ENCODE measurements at regions not wholly inside any gene's neighbourhood (a gene's known extent, or its start where the extent isn't known, plus 50 kb on each side); places are given as distances from the start of the nearest gene placed in this dataset.

DNA sequence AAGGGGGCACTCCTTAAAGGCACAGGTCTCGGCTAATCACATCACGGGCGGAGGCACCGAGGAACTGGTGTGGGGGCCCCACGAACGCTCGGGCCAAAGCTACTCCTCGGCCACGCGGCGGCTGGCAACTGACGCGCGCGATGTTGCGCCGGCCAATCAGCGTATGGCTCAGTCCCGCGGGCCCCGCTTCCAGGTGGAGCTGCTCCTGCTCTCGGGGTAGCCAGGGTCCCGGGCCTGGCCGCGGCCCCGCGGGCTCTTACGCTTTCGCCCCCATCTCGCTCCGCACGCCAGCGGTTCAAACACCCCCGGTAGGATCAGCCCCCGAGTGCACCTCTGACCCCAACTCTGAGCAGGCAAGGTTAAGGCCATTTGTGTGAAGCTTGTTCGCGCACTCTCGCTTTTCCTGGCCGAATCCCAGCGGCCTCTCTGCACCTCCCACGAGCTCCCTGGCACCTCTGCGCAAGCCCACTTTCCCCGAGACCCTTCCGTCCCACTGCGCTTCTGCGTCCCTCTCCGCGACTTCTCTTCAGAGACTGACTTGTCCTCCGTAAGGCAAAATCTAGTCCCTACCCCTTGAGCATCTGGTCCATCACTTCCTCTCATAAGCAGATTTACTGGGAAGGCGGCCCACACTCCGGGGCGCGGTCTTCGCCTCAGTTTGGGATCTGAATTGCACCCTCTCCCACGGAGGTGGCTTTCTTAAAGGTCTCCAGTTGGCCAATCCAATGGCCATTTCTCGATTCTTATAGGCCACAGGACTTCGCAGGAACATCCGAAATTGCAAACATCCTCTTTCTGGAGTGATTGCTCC, 200.9 kb upstream of the TBX20 start:
- no peaks in the 10 kb centered on the region for H3K4me1 ChIP-seq (ENCODE audit: control insufficient read depth, extremely low read depth, insufficient read depth, low read length)
- H3K79me2 ChIP-seq (ENCODE audit: control insufficient read depth, insufficient read depth, low read length), result no peaks in the 10 kb centered on the region
- H4K20me1 ChIP-seq (ENCODE audit: control insufficient read depth, extremely low read depth, insufficient read depth, low read length), result no peaks in the 10 kb centered on the region
- no peak overlapping the region for H3K9ac ChIP-seq (ENCODE audit: insufficient read depth, low read length)
- H3K27me3 ChIP-seq (ENCODE audit: control insufficient read depth, insufficient read depth, low read length), result no peaks in the 10 kb centered on the region
- no peak overlapping the region for H2AFZ ChIP-seq (ENCODE audit: low read length)
- H3K27ac ChIP-seq (ENCODE audit: insufficient read depth, low read length), result no peak overlapping the region
- no peak for TF ChIP-seq EZH2 (IDR thresholded peaks at IDR 0.05; ENCODE audit: low read length, missing control alignments)
- TF ChIP-seq, protein P1, sequence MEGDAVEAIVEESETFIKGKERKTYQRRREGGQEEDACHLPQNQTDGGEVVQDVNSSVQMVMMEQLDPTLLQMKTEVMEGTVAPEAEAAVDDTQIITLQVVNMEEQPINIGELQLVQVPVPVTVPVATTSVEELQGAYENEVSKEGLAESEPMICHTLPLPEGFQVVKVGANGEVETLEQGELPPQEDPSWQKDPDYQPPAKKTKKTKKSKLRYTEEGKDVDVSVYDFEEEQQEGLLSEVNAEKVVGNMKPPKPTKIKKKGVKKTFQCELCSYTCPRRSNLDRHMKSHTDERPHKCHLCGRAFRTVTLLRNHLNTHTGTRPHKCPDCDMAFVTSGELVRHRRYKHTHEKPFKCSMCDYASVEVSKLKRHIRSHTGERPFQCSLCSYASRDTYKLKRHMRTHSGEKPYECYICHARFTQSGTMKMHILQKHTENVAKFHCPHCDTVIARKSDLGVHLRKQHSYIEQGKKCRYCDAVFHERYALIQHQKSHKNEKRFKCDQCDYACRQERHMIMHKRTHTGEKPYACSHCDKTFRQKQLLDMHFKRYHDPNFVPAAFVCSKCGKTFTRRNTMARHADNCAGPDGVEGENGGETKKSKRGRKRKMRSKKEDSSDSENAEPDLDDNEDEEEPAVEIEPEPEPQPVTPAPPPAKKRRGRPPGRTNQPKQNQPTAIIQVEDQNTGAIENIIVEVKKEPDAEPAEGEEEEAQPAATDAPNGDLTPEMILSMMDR (conservative IDR thresholded peaks at IDR 0.05 in 1 of 2, IDR thresholded peaks at IDR 0.05 in 1 of 2; ENCODE audit: low read depth in 1 of 2, low read length in 2 of 2), result no peak
- no peak for DNase-seq (ENCODE audit: low read depth in 2 of 2)
- H3K4me3 ChIP-seq (replicated peaks in 1 of 4; ENCODE audit: control extremely low read depth in 1 of 4, insufficient read depth in 1 of 4, low read depth in 3 of 4, low read length in 4 of 4), result no peak overlapping the region
- H3K36me3 ChIP-seq (ENCODE audit: control insufficient read depth, insufficient read depth, low read length), result no peaks in the 10 kb centered on the region
- no peaks in the 10 kb centered on the region for H3K9me3 ChIP-seq (ENCODE audit: control insufficient read depth, insufficient read depth, low read depth, low read length)
- no peak overlapping the region for H3K4me2 ChIP-seq (ENCODE audit: extremely low read depth, insufficient read depth, low read length)

DNA sequence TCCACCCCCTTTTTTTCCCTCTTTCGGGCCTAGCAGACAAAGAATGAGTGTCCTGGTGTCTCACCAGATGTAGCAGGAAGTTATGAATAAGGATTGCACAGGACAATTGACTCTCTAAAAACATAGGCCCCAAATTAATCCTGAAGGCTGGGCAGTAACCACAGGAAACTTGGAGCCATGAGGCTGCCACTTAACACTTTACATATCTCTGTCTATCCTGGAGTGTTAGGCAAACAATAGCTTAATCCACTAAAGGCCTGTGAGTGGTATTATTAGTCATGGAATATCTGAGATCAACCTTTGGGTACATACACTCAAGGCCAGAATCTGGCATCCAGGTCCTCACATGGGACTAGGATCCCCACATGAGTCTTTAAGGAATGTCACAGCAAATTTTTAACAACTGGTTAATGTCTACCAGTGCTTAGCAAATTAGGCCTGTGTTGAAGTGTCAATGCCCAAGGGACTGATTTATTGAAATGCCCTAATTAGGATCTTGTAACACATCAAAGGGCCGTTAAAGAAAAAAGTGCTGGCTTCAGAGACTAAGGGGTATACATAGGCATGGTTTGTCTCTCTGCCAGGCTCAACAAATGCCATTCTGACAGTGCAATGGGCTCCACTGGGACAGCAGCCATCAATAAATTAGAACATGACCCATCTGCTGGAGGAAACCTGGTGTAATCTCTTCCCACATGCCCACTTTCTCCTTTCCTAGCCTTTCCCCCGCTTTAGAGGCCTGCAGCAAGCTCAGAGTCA, 196.7 kb upstream of the TBX20 start:
- Histone ChIP-seq H3K27ac (ENCODE audit: insufficient read depth, low read length) (no peak overlapping the region), H3K27me3 (ENCODE audit: control insufficient read depth, insufficient read depth, low read length) (no peaks in the 10 kb centered on the region), H3K9me3 (ENCODE audit: control insufficient read depth, insufficient read depth, low read depth, low read length) (no peaks in the 10 kb centered on the region), H4K20me1 (ENCODE audit: control insufficient read depth, extremely low read depth, insufficient read depth, low read length) (no peaks in the 10 kb centered on the region), H3K36me3 (ENCODE audit: control insufficient read depth, insufficient read depth, low read length) (no peaks in the 10 kb centered on the region), H2AFZ (ENCODE audit: low read length) (no peak overlapping the region), H3K4me2 (ENCODE audit: extremely low read depth, insufficient read depth, low read length) (no peak overlapping the region), H3K79me2 (ENCODE audit: control insufficient read depth, insufficient read depth, low read length) (no peaks in the 10 kb centered on the region), H3K4me1 (ENCODE audit: control insufficient read depth, extremely low read depth, insufficient read depth, low read length) (no peaks in the 10 kb centered on the region), H3K4me3 (replicated peaks in 1 of 4; ENCODE audit: control extremely low read depth in 1 of 4, insufficient read depth in 1 of 4, low read depth in 3 of 4, low read length in 4 of 4) (no peak overlapping the region), H3K9ac (ENCODE audit: insufficient read depth, low read length) (no peak overlapping the region)
- TF ChIP-seq, protein P1 (conservative IDR thresholded peaks at IDR 0.05 in 1 of 2, IDR thresholded peaks at IDR 0.05 in 1 of 2; ENCODE audit: low read depth in 1 of 2, low read length in 2 of 2), result no peak
- no peak for TF ChIP-seq EZH2 (IDR thresholded peaks at IDR 0.05; ENCODE audit: low read length, missing control alignments)
- no peak for DNase-seq (ENCODE audit: low read depth in 2 of 2)

DNA sequence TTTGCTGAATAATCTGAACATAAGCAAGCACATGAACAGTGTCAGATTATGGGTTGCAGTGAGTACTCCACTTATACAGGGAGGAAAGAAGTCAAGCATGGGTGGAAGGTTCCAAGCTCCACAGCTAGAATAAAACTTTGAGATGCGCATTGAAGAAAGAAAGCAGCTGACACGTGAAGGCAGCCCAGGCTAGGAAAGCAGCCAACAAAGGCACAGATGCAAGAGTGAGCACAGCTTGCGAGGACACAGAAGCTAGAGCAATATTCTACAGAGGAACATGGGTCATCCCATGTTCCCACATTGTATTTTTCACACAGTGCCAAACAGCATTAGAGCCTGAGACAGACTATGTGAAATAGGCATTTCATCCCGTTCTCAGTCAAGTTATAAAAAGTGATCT, 194.6 kb upstream of the TBX20 start:
- Histone ChIP-seq H3K36me3 (ENCODE audit: control insufficient read depth, insufficient read depth, low read length) (no peaks in the 10 kb centered on the region), H3K4me1 (ENCODE audit: control insufficient read depth, extremely low read depth, insufficient read depth, low read length) (no peaks in the 10 kb centered on the region), H3K4me3 (replicated peaks in 1 of 4; ENCODE audit: control extremely low read depth in 1 of 4, insufficient read depth in 1 of 4, low read depth in 3 of 4, low read length in 4 of 4) (no peak overlapping the region), H3K27me3 (ENCODE audit: control insufficient read depth, insufficient read depth, low read length) (no peaks in the 10 kb centered on the region), H3K9me3 (ENCODE audit: control insufficient read depth, insufficient read depth, low read depth, low read length) (no peaks in the 10 kb centered on the region), H3K4me2 (ENCODE audit: extremely low read depth, insufficient read depth, low read length) (no peak overlapping the region), H3K27ac (ENCODE audit: insufficient read depth, low read length) (no peak overlapping the region), H3K9ac (ENCODE audit: insufficient read depth, low read length) (no peak overlapping the region), H3K79me2 (ENCODE audit: control insufficient read depth, insufficient read depth, low read length) (no peaks in the 10 kb centered on the region), H2AFZ (ENCODE audit: low read length) (no peak overlapping the region), H4K20me1 (ENCODE audit: control insufficient read depth, extremely low read depth, insufficient read depth, low read length) (no peaks in the 10 kb centered on the region)
- no peak for DNase-seq (ENCODE audit: low read depth in 2 of 2)
- TF ChIP-seq EZH2 (IDR thresholded peaks at IDR 0.05; ENCODE audit: low read length, missing control alignments), result no peak
- TF ChIP-seq, protein P1 (conservative IDR thresholded peaks at IDR 0.05 in 1 of 2, IDR thresholded peaks at IDR 0.05 in 1 of 2; ENCODE audit: low read depth in 1 of 2, low read length in 2 of 2), result no peak
